Fibroblast of peridontal ligament (primary cell): ENCODE measurements at regions not wholly inside any gene's neighbourhood (a gene's known extent, or its start where the extent isn't known, plus 50 kb on each side); places are given as distances from the start of the nearest gene placed in this dataset.
"Not testable (repeated sequence)": the region's sequence is repeated elsewhere in the genome, so short reads cannot be mapped to it uniquely, and the experiment has no call there.

ENCODE experiments used
- DNase-seq: peaks from one replicate; pipeline ENCODE4 v3.0.0-alpha.2; 2010; ENCODE audit errors: extremely low read depth

DNA sequence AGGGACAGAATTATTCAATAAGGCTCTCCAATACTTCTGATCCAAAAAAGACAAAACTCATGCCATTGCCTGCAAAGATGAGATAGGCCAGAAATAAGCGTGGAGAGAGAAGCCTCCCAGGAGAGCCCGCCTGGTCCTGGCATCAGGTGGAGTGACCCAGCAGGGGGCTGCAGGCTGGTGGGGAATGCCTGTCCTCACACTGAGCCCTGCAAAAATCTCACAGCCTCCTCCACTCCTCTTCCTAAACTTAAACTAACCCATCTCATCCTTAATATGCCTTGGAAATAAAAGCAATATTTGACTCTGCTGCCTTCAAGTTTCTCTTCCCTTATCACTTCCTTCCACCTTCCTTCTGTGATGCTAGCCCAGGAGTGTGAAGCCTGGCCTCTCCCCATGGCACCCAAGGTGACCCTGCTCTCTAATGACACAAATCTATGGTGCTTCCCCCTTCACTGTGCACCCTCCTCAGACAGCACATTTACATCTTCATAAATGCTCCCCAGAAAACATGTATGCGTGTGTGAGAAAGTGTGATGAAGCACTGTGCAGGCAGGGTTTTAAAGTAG, 218.4 kb downstream of the ANAPC1 start:
- DNase-seq, result no peak

DNA sequence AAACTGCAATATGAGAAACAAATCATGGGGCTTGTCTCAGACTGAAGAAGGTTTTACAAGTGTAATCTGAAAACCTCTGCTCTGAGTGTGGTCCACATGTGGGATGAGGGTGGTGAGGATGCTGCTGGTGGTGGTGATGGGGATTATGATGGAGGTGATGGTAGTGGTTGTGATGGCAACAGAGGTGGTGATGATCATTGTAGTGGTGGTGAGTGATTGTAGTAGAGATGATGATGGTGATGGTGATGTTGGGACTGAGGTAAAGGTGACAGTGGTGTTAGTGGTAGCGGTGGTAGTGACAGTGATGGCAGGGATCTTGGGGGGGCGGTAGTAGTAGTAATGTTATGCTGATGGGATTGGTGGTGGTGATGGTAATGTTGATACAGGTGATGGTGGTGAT, 217.8 kb downstream of the ANAPC1 start:
- no peak for DNase-seq

DNA sequence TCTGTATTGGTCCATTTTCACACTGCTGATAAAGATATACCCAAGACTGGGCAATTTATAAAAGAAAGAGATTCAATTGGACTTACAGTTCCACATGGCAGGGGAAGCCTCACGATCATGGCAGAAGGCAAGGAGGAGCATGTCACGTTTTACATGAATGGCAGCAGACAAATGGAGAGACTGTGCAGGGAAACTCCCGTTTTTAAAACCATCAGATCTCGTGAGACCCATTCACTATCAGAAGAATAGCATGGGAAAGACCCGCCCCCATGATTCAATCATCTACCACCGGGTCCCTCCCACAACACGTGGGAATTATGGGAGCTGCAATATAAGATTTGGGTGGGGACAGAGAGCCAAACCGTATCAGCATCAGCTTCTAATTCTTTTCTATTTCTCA, 217.0 kb downstream of the ANAPC1 start:
- DNase-seq, result no peak

DNA sequence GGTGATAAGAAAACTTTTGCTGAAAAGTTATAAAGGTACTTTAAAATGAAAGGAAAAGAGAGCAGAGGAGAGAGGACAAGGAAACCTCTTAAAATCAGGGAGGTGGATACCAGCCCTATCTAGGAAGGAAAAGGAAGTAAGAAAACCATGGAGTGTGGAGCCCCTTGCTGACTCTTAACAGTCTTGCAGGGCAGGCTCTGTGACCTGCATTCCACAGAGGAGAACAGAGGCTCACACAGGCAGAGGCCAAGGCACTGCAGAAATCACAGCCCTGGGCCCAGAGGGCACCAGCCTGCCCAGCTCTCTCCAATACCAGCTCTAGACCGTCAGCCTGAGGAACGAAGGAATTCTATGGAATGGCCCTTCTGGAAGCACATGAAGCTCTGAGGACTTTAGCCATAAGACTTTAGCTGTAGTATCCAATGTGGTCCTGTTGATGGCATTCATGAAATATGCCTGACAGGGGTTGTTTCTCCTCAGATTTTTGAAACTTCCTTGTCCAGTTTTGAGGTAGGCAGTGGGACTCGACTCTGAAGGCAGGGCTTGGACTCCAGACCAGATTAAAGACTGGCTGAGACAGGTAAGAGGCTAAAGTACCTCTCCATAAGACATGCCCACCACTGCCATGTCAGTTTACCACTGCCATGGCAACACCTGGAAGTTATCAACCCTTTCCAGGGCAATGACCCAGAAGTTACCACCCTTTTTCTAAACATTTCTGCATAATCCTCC, 216.3 kb downstream of the ANAPC1 start:
- peak; percentile 92 for DNase-seq

DNA sequence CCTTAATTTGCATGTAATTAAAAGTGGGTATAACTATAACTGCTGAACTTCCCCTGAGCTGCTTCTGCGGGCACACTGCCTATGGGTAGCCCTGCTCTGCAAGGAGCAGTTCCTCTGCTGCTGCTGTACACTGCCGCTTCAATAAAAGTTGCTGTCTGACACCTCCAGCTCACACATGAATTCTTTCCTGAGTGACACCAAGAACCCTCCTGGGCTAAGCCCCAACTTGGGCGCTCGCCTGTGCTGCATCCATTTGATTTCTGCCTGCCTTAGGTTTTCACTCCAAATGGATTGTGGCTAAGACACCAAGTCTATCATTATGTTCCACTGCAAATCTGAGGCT, 215.7 kb downstream of the ANAPC1 start:
- no peak for DNase-seq

DNA sequence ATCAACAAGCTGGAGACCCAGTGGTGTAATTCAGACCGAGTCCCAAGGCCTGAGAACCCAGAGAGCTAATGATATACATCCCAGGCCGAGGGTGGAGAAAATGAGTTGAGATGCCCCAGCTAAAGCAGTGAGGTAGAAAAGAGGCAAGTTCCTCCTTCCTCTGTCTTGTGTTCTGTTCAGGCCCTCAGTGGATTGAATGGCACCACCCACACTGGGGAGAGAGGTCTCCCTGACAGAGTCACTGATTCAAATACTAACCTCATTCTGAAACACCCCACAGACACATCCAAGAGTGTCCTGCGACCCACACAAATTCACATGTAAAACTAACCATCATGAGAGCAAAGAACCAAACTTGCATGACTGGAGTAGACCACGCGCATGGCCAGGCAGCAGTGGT, 215.3 kb downstream of the ANAPC1 start:
- no peak for DNase-seq

DNA sequence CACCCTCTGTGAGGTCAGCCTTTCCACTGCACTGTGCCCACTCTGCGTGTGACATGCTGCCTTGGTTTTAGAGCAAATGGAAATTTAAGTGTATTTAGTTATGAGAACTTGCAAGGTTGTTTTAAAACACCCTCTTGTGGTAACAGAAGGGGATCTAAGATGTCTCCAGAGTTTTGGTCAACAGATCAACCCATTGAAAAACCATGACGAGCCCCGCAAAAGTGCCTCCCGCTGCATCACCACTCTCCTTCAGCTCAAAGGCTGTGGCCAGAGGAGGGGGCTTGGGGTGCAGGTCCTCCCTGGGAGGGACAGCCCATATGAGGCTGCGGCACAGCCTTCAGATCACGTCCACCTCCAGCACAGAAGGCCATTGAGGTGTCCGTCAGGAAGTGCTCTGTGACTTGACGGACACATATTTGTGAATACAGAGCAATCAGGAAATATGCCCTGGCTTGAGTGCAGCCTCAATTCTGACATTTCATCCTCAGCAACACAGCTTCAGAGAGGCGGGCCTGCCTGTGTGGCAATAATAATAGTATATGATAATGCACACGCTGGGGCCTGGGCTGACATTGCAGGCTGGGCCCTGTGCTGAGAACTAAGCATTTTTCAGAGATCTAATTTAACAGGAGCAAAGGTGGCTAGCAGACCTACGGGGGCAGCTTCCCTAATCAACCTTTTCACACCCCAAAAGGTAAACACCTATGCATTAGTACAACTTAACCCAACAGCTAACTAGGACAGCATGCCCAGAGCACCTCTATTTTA, 213.9 kb downstream of the ANAPC1 start:
- peak; percentile 20 for DNase-seq

DNA sequence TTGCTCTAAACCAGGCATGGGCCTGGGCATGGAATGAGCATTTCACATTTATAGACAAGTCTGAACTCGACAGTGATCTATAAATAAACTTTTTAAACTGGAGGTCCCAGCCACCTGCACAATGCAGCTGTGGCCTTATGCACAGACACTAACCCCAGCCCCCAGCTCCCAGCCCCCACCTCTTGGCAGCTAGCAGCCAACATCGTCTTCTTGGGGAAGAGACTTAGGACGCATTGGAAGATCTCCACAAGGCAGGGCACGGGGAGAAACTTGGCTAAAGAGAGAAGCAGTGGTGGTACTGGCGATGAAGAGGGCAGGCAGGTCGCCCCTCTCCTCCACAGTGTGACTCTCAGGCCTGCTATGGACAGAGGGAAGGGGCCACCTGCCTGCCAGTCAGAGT, 213.2 kb downstream of the ANAPC1 start:
- no peak for DNase-seq

DNA sequence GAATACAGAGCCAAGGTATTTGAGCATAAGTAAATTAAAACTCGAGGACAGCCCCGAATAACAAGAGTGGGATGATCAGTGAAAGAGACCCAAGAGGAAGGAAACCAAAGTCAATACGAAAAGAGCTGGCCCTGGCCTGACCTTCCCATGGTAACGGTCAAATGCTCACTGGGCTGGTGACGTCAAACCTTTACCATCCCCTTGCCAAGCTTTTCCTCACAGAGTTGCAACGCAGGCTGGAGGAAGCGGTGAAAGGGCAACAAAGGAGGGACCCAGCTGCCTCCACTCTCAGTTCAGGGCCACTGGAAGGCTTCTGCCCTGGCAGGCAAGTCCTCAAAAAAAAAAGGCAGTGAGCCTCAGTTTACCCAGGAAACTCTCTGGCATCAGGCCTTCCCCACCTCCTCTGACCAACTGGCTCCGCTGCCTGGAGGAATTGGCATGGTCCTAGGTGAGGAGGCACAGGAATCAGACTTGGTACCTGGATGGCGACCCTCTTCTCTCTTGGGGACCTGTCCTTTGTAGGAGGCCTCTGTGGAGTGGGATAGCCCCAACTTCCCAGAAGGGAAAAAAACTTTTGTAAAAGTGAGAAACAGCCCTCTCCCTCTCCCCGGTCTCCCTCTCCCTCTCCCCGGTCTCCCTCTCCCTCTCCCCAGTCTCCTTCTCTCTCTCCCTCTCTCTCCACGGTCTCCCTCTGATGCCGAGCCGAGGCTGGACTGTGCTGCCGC, 212.4 kb downstream of the ANAPC1 start:
- DNase-seq, result no peak

DNA sequence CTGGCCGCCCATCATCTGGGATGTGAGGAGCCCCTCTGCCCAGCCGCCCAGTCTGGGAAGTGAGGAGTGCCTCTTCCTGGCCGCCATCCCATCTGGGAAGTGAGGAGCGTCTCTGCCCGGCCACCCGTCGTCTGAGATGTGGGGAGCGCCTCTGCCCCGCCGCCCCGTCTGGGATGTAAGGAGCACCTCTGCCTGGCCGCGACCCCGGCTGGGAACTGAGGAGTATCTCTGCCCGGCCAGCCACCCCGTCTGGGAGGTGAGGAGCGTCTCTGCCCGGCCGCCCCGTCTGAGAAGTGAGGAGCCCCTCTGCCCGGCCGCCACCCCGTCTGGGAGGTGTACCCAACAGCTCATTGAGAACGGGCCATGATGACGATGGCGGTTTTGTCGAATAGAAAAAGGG, 211.4 kb downstream of the ANAPC1 start:
- DNase-seq, result not testable (repeated sequence)

DNA sequence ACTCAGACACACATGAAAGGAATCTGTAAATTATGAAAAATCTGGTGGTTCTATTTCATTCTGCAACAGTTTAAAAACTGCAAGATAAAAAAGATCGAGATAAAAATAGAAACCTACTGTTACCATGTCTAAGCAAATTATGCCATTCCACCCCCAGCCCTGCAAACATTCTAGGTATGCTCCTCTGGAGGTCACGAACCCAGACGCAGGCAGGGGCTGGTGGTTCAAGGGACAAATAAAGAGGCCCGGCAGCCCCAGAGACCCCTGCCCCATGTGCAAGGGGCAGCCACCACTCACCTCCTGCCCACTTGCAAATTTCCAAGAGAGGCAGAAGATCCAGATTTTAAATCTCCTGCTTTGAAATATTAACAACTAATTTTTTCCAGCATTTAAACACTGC, 210.5 kb downstream of the ANAPC1 start:
- no peak for DNase-seq

DNA sequence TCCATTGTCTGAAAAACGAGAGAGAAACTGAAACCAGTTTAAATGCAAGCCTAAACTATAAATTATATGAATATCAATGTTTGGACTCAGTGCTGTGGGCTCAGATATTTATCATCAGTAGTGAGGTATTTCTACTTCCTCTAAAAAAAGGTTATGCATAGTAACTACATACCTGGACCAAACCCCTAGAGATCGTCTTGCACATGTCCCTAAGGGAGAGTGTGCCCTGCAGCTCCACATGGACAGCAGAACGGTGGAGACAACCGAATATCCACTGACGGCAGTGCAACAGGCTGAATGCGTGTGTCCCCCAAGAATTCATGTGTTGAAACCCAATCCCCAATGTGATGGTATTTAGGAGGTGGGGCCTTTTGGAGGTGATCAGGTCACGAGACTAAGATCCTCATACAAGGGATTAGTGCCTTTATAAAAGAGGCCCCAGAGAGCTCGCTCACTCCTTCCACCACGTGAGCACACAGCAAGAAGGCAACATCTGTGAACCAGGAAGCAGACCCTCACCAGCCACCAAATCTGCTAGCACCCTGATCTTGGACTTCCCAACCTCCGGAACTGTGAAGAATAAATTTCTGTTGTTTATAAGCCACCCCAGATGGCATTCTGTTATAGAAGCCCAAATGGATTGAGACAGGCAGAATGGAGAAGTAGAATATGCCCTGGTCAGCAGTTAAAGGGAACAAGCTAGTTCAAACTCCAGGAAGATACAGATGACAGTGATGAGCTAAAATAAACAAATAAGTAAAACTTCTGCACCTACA, 208.4 kb downstream of the ANAPC1 start:
- DNase-seq, result no peak

DNA sequence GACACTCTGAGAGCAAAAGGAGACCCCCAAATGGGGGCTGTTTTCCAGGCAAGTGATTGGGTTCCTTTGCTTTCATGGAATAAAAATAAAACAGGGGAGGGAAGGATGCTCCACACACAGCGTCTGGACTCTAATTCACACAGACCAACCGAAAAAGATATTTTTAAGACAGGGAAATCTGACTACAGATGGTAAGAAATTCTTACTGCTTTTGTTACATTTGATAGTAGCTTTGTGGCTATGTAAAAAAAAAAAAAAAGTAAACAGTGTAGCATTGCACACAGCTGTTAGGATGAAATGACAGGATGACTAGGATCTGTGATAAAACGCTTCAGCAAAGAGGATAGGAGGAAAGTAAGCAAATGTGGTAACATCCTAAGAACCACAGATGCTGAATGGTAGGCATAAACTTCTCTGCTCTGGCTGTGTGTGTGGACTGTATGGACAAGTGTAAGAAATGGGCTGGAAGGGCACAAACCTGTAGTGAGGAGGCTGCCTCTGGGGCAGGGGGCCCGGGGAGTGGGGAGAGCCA, 207.6 kb downstream of the ANAPC1 start:
- DNase-seq, result peak; percentile 84

DNA sequence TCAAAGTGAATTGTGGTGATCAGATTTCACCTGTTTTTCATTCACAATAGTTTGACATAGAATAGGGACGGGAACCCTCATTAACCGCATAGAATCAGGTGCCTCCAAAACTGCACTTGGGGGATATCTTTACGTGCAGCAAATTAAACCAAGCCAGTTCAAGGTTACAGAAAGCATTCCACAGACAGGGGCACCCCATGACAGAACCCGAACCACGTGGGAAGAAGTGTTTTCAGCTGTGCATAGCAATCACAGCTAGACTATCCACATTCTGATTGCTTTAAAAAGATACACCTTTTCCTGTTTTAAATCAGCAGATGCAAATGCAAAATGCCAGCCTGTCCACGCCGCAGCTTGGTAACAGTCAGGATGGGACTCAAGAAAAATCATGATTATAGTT, 205.8 kb downstream of the ANAPC1 start:
- DNase-seq, result no peak

DNA sequence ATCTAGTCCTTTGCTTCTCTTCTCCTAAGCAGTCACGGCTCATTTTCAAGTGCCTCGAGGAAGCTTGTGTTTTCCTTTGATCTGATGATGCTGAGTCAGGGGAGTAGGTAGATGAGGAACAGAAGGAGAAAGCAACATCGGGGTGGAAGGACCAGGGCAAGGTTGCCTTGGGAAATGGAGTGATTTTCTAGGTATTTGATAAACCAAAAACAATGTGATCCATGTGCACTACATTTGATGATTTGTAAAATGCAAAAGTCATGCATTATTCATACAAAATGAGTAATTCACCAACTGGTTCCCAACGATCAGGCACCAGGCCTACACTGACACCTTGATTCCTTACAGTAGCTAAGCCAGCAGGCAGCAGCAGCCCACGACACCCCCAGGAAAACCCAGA, 205.3 kb downstream of the ANAPC1 start:
- DNase-seq, result no peak

DNA sequence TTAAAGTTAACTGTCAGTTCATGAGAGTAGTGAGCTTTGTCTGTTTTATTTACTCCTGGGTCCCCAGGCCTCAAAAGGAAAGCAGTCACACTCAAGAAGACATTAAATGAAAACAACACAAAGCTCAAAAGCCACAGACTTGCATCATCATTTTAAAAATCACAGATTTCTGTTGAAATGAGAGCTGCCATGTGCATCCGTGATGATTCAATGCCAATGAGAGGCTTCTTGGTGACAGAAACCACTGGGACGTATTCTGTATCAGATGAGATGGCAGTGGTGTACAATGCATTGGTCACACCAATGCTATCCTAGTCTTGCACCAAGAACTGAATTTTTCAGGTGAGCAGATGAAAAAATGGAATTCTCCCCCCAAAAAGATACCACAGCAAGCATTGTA, 204.8 kb downstream of the ANAPC1 start:
- peak; percentile 54 for DNase-seq

DNA sequence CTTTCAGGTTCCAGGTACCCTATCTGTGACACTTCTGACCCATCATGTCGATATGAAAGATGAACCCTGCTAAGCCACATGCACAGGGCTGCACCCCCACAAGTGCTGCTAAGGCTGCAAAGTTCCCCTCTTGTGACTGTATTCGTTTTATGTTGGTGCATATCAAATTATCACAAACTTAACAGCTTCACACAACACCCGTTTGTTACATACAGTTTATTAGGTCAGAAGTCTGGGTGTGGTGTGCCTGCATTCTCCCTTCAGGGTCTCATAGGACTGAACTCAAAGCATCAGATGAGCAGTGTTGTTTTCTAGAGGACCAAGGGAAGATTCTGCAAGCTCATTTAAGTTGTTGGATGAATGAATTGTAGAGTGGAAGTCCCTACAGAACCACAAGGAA, 199.4 kb downstream of the ANAPC1 start:
- no peak for DNase-seq

DNA sequence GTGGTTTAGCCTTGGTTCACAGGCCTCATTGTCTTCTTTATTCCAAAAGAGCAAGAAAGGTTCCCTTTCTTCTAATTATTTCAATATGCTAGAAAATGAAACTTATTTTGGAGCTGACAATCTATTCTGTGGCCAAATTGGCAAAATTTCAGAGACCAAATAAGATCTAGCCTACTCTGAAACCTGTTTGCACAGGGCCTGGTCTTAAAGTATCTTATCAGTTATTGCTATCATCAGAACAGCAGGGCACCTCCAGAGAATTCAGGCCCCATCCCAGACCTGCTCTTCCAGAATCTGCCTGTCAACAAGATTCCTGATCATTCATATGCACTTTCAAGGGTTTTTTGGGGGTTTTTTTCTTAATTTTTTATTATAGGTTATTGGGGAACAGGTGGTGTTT, 198.7 kb downstream of the ANAPC1 start:
- DNase-seq, result peak; percentile 88

DNA sequence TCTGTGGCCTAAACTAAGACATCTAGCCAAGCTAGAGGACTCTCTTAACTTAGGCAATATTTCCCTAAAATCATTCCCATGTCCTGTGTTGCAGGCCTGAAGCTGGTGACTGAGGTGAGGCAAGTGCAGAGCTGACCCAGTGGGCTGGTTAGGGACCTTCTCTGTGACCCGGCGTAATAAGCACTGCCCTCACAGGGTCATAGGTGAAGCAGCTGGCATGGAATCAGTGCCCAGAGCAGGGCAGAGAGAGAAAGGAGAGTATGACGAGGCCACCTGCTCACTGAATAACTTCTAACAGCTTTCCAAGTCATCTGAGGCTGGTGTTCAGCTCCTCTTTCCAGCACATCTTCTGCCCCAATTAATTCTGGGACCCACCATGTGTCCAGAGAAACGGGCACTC, 197.0 kb downstream of the ANAPC1 start:
- no peak for DNase-seq

DNA sequence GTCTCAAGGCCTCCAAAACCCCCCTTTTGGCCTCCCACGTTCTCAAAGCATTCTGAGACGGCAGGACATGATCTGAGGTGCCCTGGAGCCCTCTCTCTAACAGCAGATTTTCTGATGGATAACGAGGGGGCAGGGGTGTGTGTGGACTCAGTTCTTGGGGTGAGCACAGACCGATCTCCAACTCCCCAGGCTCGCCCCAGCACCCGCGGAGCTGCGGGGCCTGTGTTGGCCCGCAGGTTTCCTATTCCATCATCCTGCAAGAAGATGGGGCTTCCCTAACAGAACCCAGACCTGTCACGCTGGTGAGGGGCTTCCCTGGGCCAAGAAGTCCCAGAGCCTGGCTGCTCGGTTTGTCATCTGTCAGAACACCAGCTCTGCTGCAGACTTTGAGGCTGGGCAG, 196.1 kb downstream of the ANAPC1 start:
- DNase-seq, result no peak

DNA sequence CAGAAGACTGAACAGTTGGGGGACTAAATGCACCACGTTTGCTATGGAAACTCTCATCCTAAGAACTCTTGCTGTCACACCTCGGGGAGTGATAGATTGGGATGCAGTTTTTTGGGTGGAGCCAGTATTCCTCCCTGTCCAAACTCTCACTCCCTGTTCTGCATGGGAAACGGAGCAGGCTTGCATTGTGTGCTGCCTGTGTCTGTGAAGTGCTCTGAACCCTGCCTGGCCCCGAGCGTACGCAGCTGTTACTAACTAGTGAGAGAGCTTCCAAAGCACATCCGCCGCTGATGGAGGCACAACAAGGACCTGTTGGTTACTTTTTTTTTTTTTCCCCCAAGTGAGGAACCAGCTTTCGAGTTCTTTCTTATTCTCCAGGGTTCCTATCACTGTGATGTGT, 195.5 kb downstream of the ANAPC1 start:
- DNase-seq, result no peak

DNA sequence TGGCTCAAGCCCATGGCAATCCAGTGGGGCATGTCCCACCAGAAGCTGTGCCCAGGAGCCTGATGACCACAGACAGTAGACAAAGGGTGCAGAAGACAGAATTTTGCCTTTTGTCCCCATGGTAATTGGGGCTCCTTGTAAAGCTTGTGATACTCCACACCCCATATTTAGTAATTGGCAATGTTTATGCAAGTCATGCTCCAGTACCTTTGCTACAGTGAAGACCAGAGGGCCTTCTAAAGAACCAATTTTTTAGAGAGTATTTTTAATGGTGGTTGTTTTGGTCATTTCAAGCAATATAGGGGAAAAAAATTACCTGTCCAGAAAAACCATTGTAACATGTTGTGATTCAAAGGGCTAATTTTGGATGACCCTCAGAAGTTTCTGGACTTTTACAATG, 194.8 kb downstream of the ANAPC1 start:
- no peak for DNase-seq
